Endodermal cell (in vitro differentiated cells): ENCODE measurements at regions not wholly inside any gene's neighbourhood (a gene's known extent, or its start where the extent isn't known, plus 50 kb on each side); places are given as distances from the start of the nearest gene placed in this dataset.
"Not testable (repeated sequence)": the region's sequence is repeated elsewhere in the genome, so short reads cannot be mapped to it uniquely, and the experiment has no call there.

Source experiments
- DNase-seq: peaks from one replicate; pipeline ENCODE4 v3.0.0-alpha.2; 2017
- H3K27ac ChIP-seq: 2 replicates; pipeline ENCODE4 v1.5.1; 2013; ENCODE audit warnings: mild to moderate bottlenecking, low read depth, low read length, moderate library complexity
- H3K27me3 ChIP-seq: 2 replicates; pipeline ENCODE4 v1.6.1; 2013; ENCODE audit warnings: mild to moderate bottlenecking, low read length, moderate library complexity; ENCODE audit not compliant: insufficient read depth, control insufficient read depth, poor library complexity, severe bottlenecking
- H3K36me3 ChIP-seq: 2 replicates; pipeline ENCODE4 v1.7.0; 2013; ENCODE audit warnings: mild to moderate bottlenecking, low read length, moderate library complexity; ENCODE audit not compliant: control insufficient read depth, insufficient read depth
- H3K4me1 ChIP-seq: one replicate; pipeline ENCODE4 v1.7.0; 2013; ENCODE audit warnings: low read length; ENCODE audit not compliant: control insufficient read depth, insufficient read depth
- H3K4me3 ChIP-seq: 2 replicates; pipeline ENCODE4 v1.5.1; 2013; ENCODE audit warnings: mild to moderate bottlenecking, low read length, moderate library complexity
- H3K9ac ChIP-seq: 2 replicates; pipeline ENCODE4 v1.6.1; 2013; ENCODE audit warnings: mild to moderate bottlenecking, low read length, moderate library complexity; ENCODE audit not compliant: poor library complexity, severe bottlenecking; ENCODE audit errors: extremely low read depth
- H3K9me3 ChIP-seq: 2 replicates; pipeline ENCODE4 v1.6.1; 2013; ENCODE audit warnings: mild to moderate bottlenecking, low read length, moderate library complexity; ENCODE audit not compliant: control insufficient read depth
- H3K27ac Mint-ChIP-seq: 2 replicates; pipeline ENCODE4 v1.8.0; 2020; ENCODE audit warnings: mixed read lengths
- H3K27me3 Mint-ChIP-seq: 2 replicates; pipeline ENCODE4 v1.8.0; 2021; ENCODE audit warnings: mild to moderate bottlenecking, mixed read lengths; ENCODE audit not compliant: insufficient read depth
- H3K36me3 Mint-ChIP-seq: 2 replicates; pipeline ENCODE4 v1.8.0; 2020; ENCODE audit warnings: low read depth, mixed read lengths
- H3K4me1 Mint-ChIP-seq: 2 replicates; pipeline ENCODE4 v1.8.0; 2020; ENCODE audit warnings: mixed read lengths
- H3K4me3 Mint-ChIP-seq: 2 replicates; pipeline ENCODE4 v1.8.0; 2020; ENCODE audit warnings: mild to moderate bottlenecking, moderate library complexity, mixed read lengths
- H3K9me3 Mint-ChIP-seq: 2 replicates; pipeline ENCODE4 v1.8.0; 2020; ENCODE audit warnings: mild to moderate bottlenecking, mixed read lengths
- WGBS, 2 experiments: methylation state at CpG; one replicate each; pipeline versions ENCODE4 v1.1.5 to v1.1.7; 2013; ENCODE audit warnings: missing lambda C conversion rate in 2 of 2, mixed read lengths in 1 of 2; ENCODE audit not compliant: insufficient coverage in 1 of 2, insufficient read length in 1 of 2; 5-methylcytosine and 5-hydroxymethylcytosine counted together
- TF ChIP-seq, protein P1 (sequence below): fragments of 200-600 bp; sonication (generic); conservative IDR thresholded peaks from 2 replicates; pipeline ENCODE4 v1.5.0; 2021; ENCODE audit warnings: antibody characterized with exemption, mild to moderate bottlenecking

DNA sequence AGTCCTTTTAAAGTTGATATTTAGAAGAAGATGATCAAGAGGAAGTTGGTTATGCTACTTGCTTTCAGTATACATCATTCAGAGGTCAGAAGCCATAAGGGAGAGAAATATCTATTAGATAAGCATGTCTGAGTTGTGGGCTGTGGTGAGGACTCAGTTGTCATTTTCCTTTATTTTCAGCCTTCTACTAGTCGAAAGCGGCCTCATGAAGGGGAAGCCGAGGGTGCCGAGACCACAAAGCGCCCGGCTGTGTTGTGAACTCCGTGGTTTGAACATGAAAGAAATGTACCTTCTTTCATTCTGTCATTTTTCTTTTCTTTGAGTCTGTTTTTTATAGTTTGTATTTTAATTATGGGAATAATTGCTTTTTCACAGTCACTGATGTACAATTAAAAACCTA, 624.8 kb downstream of the ZNF37A start:
- H3K4me3 ChIP-seq, DNase-seq, H3K27me3 ChIP-seq, H3K27me3 Mint-ChIP-seq, H3K4me1 ChIP-seq, H3K9ac ChIP-seq, H3K4me1 Mint-ChIP-seq, H3K36me3 ChIP-seq, H3K36me3 Mint-ChIP-seq, H3K27ac Mint-ChIP-seq, H3K27ac ChIP-seq, H3K4me3 Mint-ChIP-seq: not testable (repeated sequence)
- WGBS, 2 experiments, result 82% methylated on average over 7 of the region's 7 CpGs; no CpG with 5 or more reads in 1 of the 2 experiments
- peaks cover 22% of the 10 kb centered on the region for H3K9me3 ChIP-seq
- peaks cover 67% of the 10 kb centered on the region for H3K9me3 Mint-ChIP-seq

DNA sequence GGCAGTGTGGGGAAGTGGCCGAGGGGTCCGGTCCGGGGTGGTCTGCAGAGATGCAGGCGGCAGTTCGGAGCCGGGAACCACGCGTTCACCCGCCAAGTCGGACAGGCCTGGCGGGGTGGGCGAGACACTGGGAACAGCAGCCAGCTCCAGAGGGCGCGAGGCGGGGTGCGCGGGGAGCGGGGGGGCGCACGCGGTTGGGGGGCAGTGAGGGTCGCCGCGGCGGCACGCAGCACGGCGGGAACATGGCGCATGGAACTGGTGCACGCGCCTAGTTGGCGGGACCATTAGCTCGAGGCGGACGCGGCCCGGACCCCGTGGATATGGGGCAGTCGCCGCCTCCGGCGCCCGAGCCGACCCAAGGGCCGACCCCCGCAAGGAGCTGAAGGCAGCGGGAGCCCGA, 635.9 kb downstream of the ZNF37A start:
- no peaks in the 10 kb centered on the region for H3K4me1 ChIP-seq
- H3K4me3 ChIP-seq, result no peak overlapping the region
- H3K9ac ChIP-seq, result no peak overlapping the region
- no peaks in the 10 kb centered on the region for H3K36me3 ChIP-seq
- H3K27me3 ChIP-seq, result no peaks in the 10 kb centered on the region
- no peaks in the 10 kb centered on the region for H3K4me1 Mint-ChIP-seq
- WGBS, 2 experiments, result 92% methylated on average over 16 to 48 of the region's 48 CpGs
- no peak overlapping the region for H3K27ac Mint-ChIP-seq
- no peak overlapping the region for H3K4me3 Mint-ChIP-seq
- TF ChIP-seq, protein P1, sequence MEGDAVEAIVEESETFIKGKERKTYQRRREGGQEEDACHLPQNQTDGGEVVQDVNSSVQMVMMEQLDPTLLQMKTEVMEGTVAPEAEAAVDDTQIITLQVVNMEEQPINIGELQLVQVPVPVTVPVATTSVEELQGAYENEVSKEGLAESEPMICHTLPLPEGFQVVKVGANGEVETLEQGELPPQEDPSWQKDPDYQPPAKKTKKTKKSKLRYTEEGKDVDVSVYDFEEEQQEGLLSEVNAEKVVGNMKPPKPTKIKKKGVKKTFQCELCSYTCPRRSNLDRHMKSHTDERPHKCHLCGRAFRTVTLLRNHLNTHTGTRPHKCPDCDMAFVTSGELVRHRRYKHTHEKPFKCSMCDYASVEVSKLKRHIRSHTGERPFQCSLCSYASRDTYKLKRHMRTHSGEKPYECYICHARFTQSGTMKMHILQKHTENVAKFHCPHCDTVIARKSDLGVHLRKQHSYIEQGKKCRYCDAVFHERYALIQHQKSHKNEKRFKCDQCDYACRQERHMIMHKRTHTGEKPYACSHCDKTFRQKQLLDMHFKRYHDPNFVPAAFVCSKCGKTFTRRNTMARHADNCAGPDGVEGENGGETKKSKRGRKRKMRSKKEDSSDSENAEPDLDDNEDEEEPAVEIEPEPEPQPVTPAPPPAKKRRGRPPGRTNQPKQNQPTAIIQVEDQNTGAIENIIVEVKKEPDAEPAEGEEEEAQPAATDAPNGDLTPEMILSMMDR, result no peak
- H3K27me3 Mint-ChIP-seq, result no peaks in the 10 kb centered on the region
- DNase-seq, result no peak
- peaks cover 63% of the 10 kb centered on the region for H3K9me3 Mint-ChIP-seq
- H3K36me3 Mint-ChIP-seq, result no peaks in the 10 kb centered on the region
- H3K9me3 ChIP-seq, result peaks cover 8% of the 10 kb centered on the region
- H3K27ac ChIP-seq, result no peak overlapping the region

DNA sequence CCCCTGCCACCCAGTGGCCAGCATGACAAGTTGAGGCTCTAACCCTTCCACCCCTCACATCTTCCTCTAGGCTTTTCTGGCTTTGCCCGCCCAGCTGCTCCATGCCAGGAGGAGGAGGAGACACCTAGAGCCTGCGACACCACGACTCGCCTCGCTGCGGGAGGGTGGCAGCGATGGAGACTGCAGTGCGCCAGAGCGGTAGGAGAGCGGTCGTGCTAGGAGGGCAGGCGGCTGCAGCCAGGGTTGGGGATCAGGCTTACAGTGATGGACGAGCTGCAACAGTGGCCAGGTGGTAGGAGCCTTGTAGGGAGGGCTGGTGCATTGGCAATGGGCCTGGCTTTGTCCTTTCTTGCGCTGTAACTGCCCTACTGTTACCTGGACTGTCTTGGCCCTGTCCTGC, 642.5 kb downstream of the ZNF37A start:
- not testable (repeated sequence) for H3K27me3 Mint-ChIP-seq, DNase-seq, H3K27ac ChIP-seq, H3K27ac Mint-ChIP-seq, H3K9ac ChIP-seq, H3K4me3 Mint-ChIP-seq, H3K27me3 ChIP-seq, H3K4me1 ChIP-seq, H3K36me3 ChIP-seq, H3K9me3 ChIP-seq, H3K36me3 Mint-ChIP-seq, H3K4me1 Mint-ChIP-seq, H3K4me3 ChIP-seq
- peaks cover 68% of the 10 kb centered on the region for H3K9me3 Mint-ChIP-seq
- WGBS, 2 experiments, result 88 to 93% methylated on average over 8 to 14 of the region's 14 CpGs

DNA sequence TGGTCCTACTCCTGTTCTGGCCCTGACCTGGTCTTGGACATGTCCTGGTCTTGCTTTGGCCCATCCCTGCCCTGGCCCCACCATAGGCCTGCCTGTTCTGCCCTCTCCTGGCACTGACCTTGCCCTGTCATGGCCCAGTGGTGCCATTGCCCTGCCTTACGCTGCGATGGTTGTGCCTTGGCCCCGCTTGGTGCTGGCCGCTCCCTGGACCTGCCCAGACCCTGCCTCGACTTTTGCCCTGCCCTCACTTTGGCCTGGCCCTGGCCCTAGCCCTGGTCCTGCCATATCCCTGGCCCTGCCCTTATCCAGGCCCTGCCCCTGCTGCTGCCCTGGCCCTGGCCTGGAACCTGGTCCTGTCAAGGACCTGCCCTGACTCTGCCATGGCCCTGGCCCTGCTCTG, 643.1 kb downstream of the ZNF37A start:
- H3K36me3 Mint-ChIP-seq, H3K9me3 ChIP-seq, H3K4me1 Mint-ChIP-seq, H3K4me1 ChIP-seq, H3K27ac ChIP-seq, H3K4me3 ChIP-seq, H3K27me3 Mint-ChIP-seq, H3K36me3 ChIP-seq, H3K9ac ChIP-seq, H3K27ac Mint-ChIP-seq, H3K27me3 ChIP-seq, H3K4me3 Mint-ChIP-seq, DNase-seq: not testable (repeated sequence)
- H3K9me3 Mint-ChIP-seq, result peaks cover 74% of the 10 kb centered on the region
- WGBS, 2 experiments, result 96% methylated on average over 5 of the region's 5 CpGs; no CpG with 5 or more reads in 1 of the 2 experiments

DNA sequence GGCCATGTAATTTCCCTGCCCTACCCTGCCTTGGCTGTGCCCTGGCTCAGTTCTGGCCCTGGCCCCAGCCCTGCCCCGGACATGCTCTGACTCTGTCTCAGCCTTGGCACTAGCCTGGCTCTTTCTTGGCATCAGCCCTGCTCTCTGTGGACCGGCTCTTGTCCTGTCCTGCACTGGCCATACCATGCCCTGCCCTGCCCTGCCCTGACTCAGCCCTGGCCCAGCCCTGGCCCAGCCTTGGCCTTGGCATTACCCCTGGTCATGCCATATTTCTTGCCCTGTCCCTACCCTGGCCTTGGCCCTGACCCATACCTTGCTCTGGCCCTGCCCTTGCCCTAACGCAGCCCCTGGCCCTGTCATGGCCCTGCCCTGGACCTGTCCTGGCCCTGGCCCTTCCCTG, 643.9 kb downstream of the ZNF37A start:
- H3K27me3 ChIP-seq, DNase-seq, H3K27ac ChIP-seq, H3K9me3 ChIP-seq, H3K4me1 ChIP-seq, H3K9ac ChIP-seq, H3K27ac Mint-ChIP-seq, H3K4me1 Mint-ChIP-seq, H3K36me3 Mint-ChIP-seq, H3K36me3 ChIP-seq, H3K4me3 ChIP-seq, H3K4me3 Mint-ChIP-seq, H3K27me3 Mint-ChIP-seq: not testable (repeated sequence)
- peaks cover 81% of the 10 kb centered on the region for H3K9me3 Mint-ChIP-seq
- 82 to 90% methylated on average over 2 to 3 of the region's 3 CpGs for WGBS, 2 experiments

DNA sequence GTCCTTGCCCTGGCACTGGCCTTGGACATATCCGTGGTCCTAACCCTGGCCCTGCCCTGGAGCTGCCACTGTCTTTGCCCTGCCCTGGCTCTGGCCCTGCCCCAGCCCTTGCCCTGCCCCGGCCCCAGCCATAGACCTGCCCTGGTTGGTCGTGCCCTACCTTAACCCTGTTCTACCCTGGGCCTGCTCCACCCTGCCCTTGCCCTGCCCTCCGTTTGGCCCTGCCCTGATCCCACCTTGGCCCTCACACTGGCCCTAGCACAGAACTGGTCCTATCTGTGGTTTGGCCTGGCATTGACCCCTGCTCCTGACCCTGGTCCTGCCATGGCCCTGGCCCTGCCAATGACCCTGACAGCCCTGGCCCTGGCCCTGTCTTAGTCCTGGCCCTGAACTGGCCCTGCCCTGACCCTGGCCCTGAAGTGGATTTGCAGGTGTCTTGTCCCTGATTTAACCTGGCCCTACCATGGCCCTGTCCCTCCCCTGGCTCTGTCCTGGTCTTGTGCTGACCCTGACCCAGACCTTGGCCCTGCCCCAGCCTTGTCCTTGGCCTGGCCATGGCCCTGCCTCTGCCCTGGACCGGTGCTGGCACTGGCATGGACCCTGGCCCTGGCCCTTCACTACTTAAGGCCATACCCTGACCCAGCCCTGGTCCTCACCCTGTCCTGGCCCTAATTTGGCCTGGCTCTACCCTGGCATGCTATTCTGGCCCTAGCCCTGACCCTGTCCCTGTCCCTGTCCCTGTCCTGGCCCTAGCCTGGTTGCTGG, 645.1 kb downstream of the ZNF37A start:
- H3K27me3 Mint-ChIP-seq, H3K27me3 ChIP-seq, H3K4me3 Mint-ChIP-seq: not testable (repeated sequence)

More for the DNA sequence above, 645.1 kb downstream of the ZNF37A start:
- H3K9me3 ChIP-seq, H3K9ac ChIP-seq, H3K36me3 ChIP-seq, H3K27ac Mint-ChIP-seq, H3K4me1 ChIP-seq, DNase-seq, H3K4me1 Mint-ChIP-seq, H3K4me3 ChIP-seq, H3K27ac ChIP-seq, H3K36me3 Mint-ChIP-seq: not testable (repeated sequence)
- H3K9me3 Mint-ChIP-seq, result peaks cover 72% of the 10 kb centered on the region
- WGBS, 2 experiments, result 17 to 55% methylated on average over 1 to 5 of the region's 5 CpGs
